WERI-Rb-1 (cell line): ENCODE measurements at regions not wholly inside any gene's neighbourhood (a gene's known extent, or its start where the extent isn't known, plus 50 kb on each side); places are given as distances from the start of the nearest gene placed in this dataset.

Experiments used
- DNase-seq: peaks from one replicate; pipeline ENCODE4 v3.0.0-alpha.2; 2020
- H3K27ac ChIP-seq: fragments of 250-450 bp; sonication (Bioruptor Pico); 2 replicates; pipeline ENCODE4 v1.5.1; 2020; ENCODE audit warnings: mild to moderate bottlenecking, moderate library complexity
- H3K27me3 ChIP-seq: fragments of 250-450 bp; sonication (Bioruptor Pico); 2 replicates; pipeline ENCODE4 v1.5.1; 2021; ENCODE audit warnings: mild to moderate bottlenecking, low read depth, moderate library complexity; ENCODE audit not compliant: insufficient read depth, severe bottlenecking
- H3K36me3 ChIP-seq: fragments of 250-450 bp; sonication (Bioruptor Pico); 2 replicates; pipeline ENCODE4 v1.5.1; 2020; ENCODE audit warnings: mild to moderate bottlenecking, moderate library complexity
- H3K4me3 ChIP-seq: 2 replicates; pipeline ENCODE4 v1.5.1; 2011; ENCODE audit warnings: low read depth, mild to moderate bottlenecking, control low read depth, low read length
- H3K9me3 ChIP-seq: fragments of 250-450 bp; sonication (Bioruptor Pico); 2 replicates; pipeline ENCODE4 v1.5.1; 2021; ENCODE audit warnings: mild to moderate bottlenecking, moderate library complexity; ENCODE audit not compliant: severe bottlenecking
- TF ChIP-seq, protein P1 (sequence below): IDR thresholded peaks from 2 replicates; pipeline ENCODE4 v1.5.1; 2011; ENCODE audit warnings: low read depth, mild to moderate bottlenecking, control low read depth, inconsistent platforms, low read length

DNA sequence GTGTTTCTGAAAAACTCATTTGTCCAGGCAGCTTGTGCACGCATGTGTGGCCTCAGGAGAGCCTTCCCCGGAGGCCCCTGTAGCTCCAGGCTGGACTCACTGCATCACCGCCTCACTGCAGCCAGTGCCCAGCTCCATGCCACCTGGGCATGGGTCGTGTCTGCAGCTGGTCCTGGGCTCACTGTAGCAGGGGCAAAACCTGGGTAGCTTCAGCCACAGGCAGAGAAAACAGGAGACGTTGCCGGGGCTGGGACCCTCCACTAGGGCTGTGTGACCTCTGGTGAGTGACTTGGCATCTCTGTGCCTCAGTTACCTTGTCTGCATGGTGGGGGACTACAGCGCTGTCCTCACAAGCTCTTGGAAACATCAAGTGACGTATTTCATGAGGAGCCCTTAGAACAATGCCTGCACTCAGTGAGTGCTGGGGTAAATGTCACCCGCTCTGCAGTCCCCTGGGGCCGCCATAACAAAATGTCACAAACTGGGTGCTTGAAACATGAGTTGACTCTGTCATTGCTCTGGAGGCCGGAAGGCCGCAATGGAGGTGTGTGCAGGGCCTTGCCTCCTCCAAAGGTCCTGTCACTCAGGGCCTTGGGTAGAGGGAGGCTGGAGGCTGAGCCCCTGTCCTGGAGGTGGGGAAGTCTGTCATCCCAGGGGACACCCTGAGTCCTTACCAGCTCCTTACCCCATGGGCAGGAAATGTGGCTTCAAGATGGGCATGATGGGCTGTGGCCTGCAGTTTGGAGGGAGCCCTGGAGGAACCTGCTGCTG, 488.7 kb downstream of the TBC1D22A start:
- TF ChIP-seq, protein P1, sequence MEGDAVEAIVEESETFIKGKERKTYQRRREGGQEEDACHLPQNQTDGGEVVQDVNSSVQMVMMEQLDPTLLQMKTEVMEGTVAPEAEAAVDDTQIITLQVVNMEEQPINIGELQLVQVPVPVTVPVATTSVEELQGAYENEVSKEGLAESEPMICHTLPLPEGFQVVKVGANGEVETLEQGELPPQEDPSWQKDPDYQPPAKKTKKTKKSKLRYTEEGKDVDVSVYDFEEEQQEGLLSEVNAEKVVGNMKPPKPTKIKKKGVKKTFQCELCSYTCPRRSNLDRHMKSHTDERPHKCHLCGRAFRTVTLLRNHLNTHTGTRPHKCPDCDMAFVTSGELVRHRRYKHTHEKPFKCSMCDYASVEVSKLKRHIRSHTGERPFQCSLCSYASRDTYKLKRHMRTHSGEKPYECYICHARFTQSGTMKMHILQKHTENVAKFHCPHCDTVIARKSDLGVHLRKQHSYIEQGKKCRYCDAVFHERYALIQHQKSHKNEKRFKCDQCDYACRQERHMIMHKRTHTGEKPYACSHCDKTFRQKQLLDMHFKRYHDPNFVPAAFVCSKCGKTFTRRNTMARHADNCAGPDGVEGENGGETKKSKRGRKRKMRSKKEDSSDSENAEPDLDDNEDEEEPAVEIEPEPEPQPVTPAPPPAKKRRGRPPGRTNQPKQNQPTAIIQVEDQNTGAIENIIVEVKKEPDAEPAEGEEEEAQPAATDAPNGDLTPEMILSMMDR = no peak
- Histone ChIP-seq H3K27ac (no peak overlapping the region), H3K9me3 (no peaks in the 10 kb centered on the region), H3K27me3 (no peaks in the 10 kb centered on the region), H3K4me3 (no peak overlapping the region), H3K36me3 (no peaks in the 10 kb centered on the region)
- DNase-seq = no peak

DNA sequence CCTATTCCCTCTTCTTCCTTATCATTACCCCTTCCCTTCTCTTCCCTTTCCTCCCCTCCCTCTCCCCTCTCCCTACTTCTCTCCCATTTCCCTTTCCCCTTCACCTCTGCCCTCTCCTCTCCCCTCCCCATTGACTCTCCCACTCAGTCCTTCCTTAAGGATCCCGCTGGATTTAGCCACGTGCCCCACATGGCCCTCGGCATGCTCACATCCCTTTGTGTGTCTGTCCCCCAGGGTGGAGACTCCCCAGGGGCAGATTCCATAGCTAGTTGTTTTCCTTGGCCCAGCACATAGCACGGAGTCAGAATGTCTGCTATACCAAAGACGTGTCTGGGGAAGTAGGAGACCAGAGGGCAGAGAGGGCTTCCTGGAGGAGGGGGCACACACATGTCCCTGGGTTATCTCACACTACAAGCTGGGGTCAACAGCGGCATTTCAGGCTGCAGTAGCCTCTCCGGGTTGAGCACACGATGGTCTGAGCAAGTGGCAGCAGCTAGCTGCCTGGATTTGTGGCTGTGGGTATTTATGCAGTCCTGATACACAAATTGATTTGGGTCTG, 487.0 kb downstream of the TBC1D22A start:
- no peak for DNase-seq
- TF ChIP-seq, protein P1 = no peak
- Histone ChIP-seq H3K27ac (no peak overlapping the region), H3K27me3 (no peaks in the 10 kb centered on the region), H3K9me3 (no peaks in the 10 kb centered on the region), H3K36me3 (no peaks in the 10 kb centered on the region), H3K4me3 (no peak overlapping the region)

GRCh38 chr22:47248925-47249324, 486.5 kb downstream of the TBC1D22A start:
- no peak overlapping the region for H3K4me3 ChIP-seq
- no peaks in the 10 kb centered on the region for H3K27me3 ChIP-seq
- H3K9me3 ChIP-seq = no peaks in the 10 kb centered on the region
- DNase-seq = no peak
- TF ChIP-seq, protein P1 = no peak
- no peaks in the 10 kb centered on the region for H3K36me3 ChIP-seq
- H3K27ac ChIP-seq = no peak overlapping the region

DNA sequence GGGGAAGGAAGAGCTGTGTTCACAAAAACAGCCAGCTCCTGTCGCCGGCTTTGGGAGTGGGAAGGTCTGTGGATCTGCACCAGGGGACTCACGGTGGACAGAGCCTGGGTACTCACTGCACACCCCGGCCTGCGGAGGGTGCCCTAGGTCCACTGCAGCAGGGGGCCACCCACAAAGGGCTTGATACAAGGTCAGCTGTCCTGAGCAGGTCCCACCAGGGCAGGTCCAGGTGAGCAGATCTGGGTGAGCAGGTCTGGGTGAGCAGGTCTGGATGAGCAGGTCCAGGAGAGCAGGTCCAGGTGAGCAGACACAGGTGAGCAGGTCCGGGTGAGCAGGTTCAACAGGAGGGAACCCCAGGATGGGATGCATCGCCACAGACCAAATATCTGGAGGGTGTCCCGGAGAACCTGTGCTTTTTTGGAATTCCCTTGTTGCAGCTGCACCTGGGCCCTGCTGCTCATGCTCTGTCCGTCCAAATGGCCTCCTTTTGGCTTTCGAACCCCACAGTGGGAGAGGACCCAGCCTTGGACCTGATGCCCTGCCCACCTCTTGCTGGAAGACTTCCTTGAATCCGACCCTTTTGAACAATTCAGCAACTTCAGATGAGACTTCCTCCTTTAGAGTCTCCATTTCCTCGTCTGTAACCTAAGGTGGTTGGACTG, 485.3 kb downstream of the TBC1D22A start:
- Histone ChIP-seq H3K27me3 (no peaks in the 10 kb centered on the region), H3K9me3 (no peaks in the 10 kb centered on the region), H3K36me3 (no peaks in the 10 kb centered on the region), H3K27ac (no peak overlapping the region), H3K4me3 (no peak overlapping the region)
- peak; percentile 16 for DNase-seq
- TF ChIP-seq, protein P1 = peak; percentile 51

DNA sequence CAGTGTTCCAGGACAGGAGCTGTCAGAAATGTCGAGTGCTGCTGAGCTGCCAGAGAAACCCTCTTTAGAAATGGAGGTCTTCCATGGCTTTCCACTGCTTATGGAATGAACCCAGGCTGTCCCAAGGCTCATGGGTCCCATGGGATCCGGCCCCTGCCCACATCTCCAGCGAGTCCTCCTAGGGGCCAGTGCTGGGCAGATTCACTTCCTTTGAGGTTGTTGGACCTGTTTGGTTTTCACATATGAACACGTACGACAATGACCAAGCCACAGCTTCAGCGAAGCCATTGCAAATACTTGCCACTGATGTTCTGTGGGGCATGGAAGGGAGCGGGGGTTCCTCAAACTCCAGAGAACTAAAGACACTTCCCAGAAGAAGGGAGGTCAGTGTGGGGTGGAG, 483.3 kb downstream of the TBC1D22A start:
- DNase-seq = no peak
- Histone ChIP-seq H3K36me3 (no peaks in the 10 kb centered on the region), H3K9me3 (no peaks in the 10 kb centered on the region), H3K27ac (no peak overlapping the region), H3K27me3 (no peaks in the 10 kb centered on the region), H3K4me3 (no peak overlapping the region)
- TF ChIP-seq, protein P1 = no peak
